B cell (primary cell): ENCODE measurements at regions not wholly inside any gene's neighbourhood (a gene's known extent, or its start where the extent isn't known, plus 50 kb on each side); places are given as distances from the start of the nearest gene placed in this dataset.

ENCODE experiments used
- ATAC-seq: fragments of 200-7000 bp; cut with Tn5 transposase; one replicate; pipeline ENCODE4 v1.10.0; 2021; ENCODE audit warnings: low read depth, mild to moderate bottlenecking, moderate number of reproducible peaks, moderate library complexity
- CTCF ChIA-PET: fragments of 350-600 bp; sonication (Branson Sonifier 250); formaldehyde crosslinking; loops from one replicate; lab custom pipeline; 2021; ENCODE audit warnings: antibody characterized with exemption, inconsistent platforms; lab: Charles Lee
- POLR2A ChIA-PET: fragments of 350-600 bp; sonication (Branson Sonifier 250); formaldehyde crosslinking; loops from one replicate; lab custom pipeline; 2021; ENCODE audit warnings: antibody characterized with exemption; lab: Charles Lee
- DNase-seq: peaks from one replicate; pipeline ENCODE4 v3.0.0; 2013
- H2AFZ ChIP-seq: 2 replicates; pipeline ENCODE4 v1.6.1; 2012; ENCODE audit warnings: mild to moderate bottlenecking, low read depth, low read length; ENCODE audit not compliant: insufficient read depth, poor library complexity, severe bottlenecking
- H3K27ac ChIP-seq, 2 donors: 1 replicate in 1 of 2; 2 replicates in 1 of 2; pipeline ENCODE4 v1.5.1; 2012 to 2013; ENCODE audit warnings: low read length in 2 of 2, mild to moderate bottlenecking in 2 of 2, moderate library complexity in 1 of 2
- H3K27me3 ChIP-seq, 4 experiments: fragments of 200-600 bp in 1 of 4; sonication (generic) in 1 of 4; replicated peaks in 1 of 4; 1 replicate in 2 of 4; 2 replicates in 2 of 4; pipeline versions ENCODE4 v1.6.1 to v1.7.0; 2013 to 2016; ENCODE audit warnings: low read length in 3 of 4, mild to moderate bottlenecking in 2 of 4, mixed read lengths in 1 of 4, moderate library complexity in 1 of 4; ENCODE audit not compliant: insufficient read depth in 4 of 4, control insufficient read depth in 3 of 4; ENCODE audit errors: control extremely low read depth in 1 of 4
- H3K36me3 ChIP-seq, 2 experiments: replicated peaks in 1 of 2; 1 replicate in 1 of 2; 2 replicates in 1 of 2; pipeline versions ENCODE4 v1.6.1 to v1.7.1; 2013; ENCODE audit warnings: low read length in 1 of 2; ENCODE audit not compliant: insufficient read depth in 2 of 2, control insufficient read depth in 1 of 2; ENCODE audit errors: control extremely low read depth in 1 of 2, extremely low read depth in 1 of 2
- H3K4me1 ChIP-seq, 2 donors: fragments of 200-600 bp in 1 of 2; sonication (generic) in 1 of 2; 1 replicate in 1 of 2; 2 replicates in 1 of 2; pipeline versions ENCODE4 v1.5.1 to v1.6.1; 2013 to 2017; ENCODE audit warnings: low read length in 2 of 2; ENCODE audit not compliant: control insufficient read depth in 2 of 2, insufficient read depth in 2 of 2
- H3K4me2 ChIP-seq: replicated peaks from 2 replicates; pipeline ENCODE3; 2012; ENCODE audit warnings: mild to moderate bottlenecking, low read depth, low read length; ENCODE audit not compliant: poor library complexity, severe bottlenecking
- H3K4me3 ChIP-seq, 5 experiments: fragments of 200-600 bp in 1 of 5; sonication (generic) in 1 of 5; 1 replicate in 3 of 5; 2 replicates in 2 of 5; pipeline versions ENCODE4 v1.5.1 to v1.7.0; 2011 to 2016; ENCODE audit warnings: low read length in 4 of 5, mild to moderate bottlenecking in 4 of 5, low read depth in 2 of 5, control low read depth in 1 of 5, moderate library complexity in 1 of 5; ENCODE audit not compliant: insufficient read depth in 1 of 5; ENCODE audit errors: control extremely low read depth in 1 of 5, extremely low read depth in 1 of 5
- H3K79me2 ChIP-seq: fragments of 200-600 bp; sonication (generic); one replicate; pipeline ENCODE4 v1.6.0; 2016; ENCODE audit warnings: low read length; ENCODE audit not compliant: control insufficient read depth, insufficient read depth
- H3K9ac ChIP-seq: fragments of 200-600 bp; sonication (generic); 2 replicates; pipeline ENCODE4 v1.6.1; 2017; ENCODE audit warnings: mild to moderate bottlenecking, low read length, moderate library complexity
- H3K9me3 ChIP-seq, 3 donors: one replicate each; pipeline versions ENCODE4 v1.6.1 to v1.7.1; 2013; ENCODE audit warnings: low read length in 2 of 3; ENCODE audit not compliant: control insufficient read depth in 2 of 3, insufficient read depth in 1 of 3; ENCODE audit errors: control extremely low read depth in 1 of 3
- H4K20me1 ChIP-seq: 2 replicates; pipeline ENCODE4 v1.6.0; 2012; ENCODE audit warnings: mild to moderate bottlenecking, low read length; ENCODE audit not compliant: insufficient read depth, control insufficient read depth, poor library complexity, severe bottlenecking
- H3K27ac Mint-ChIP-seq: one replicate; pipeline ENCODE4 v1.8.0; 2021; ENCODE audit warnings: mixed read lengths
- H3K27me3 Mint-ChIP-seq: one replicate; pipeline ENCODE4 v1.8.0; 2021; ENCODE audit warnings: mixed read lengths
- H3K4me1 Mint-ChIP-seq: one replicate; pipeline ENCODE4 v1.8.0; 2021; ENCODE audit warnings: mixed read lengths
- H3K4me3 Mint-ChIP-seq: one replicate; pipeline ENCODE4 v1.8.0; 2021; ENCODE audit warnings: mixed read lengths
- H3K9me3 Mint-ChIP-seq: one replicate; pipeline ENCODE4 v1.8.0; 2022; ENCODE audit warnings: mixed read lengths; ENCODE audit not compliant: insufficient read depth
- CTCF ChIP-seq: fragments of 200-600 bp; IDR thresholded peaks from one replicate; pipeline ENCODE4 v1.8.0; 2022; ENCODE audit warnings: antibody characterized with exemption, mild to moderate bottlenecking
- EZH2 ChIP-seq: IDR thresholded peaks from 2 replicates; pipeline ENCODE4 v1.6.1; 2012; ENCODE audit warnings: borderline replicate concordance, low read depth, mild to moderate bottlenecking, moderate library complexity, low read length; ENCODE audit not compliant: insufficient read depth, poor library complexity, severe bottlenecking
- WGBS: methylation state at CpG from one replicate; pipeline ENCODE4 v1.1.5; 2013; ENCODE audit warnings: missing lambda C conversion rate; ENCODE audit not compliant: insufficient coverage; 5-methylcytosine and 5-hydroxymethylcytosine counted together
- intact Hi-C: fragments of 100-400 bp; cut with micrococcal nuclease; formaldehyde crosslinking; loops from one replicate; pipeline ENCODE4 v1.10.0; 2022

GRCh38 chr3:159244933-159245332 lies 443.1 kb downstream of the MFSD1 start:
- no peaks in the 10 kb centered on the region for H3K4me1 ChIP-seq
- no peaks in the 10 kb centered on the region for H4K20me1 ChIP-seq
- no peak overlapping the region for H3K4me3 ChIP-seq
- no peak for DNase-seq
- H3K36me3 ChIP-seq = no peaks in the 10 kb centered on the region
- no peak overlapping the region for H3K27ac Mint-ChIP-seq
- ChIA-PET POLR2A (no interaction called here), CTCF (no interaction called here)
- no peaks in the 10 kb centered on the region for H3K79me2 ChIP-seq
- H3K4me3 Mint-ChIP-seq = no peak overlapping the region
- H3K9me3 Mint-ChIP-seq = no peaks in the 10 kb centered on the region
- no peaks in the 10 kb centered on the region for H3K9me3 ChIP-seq
- intact Hi-C loops = no loop called here
- H3K27ac ChIP-seq = no peak overlapping the region
- no peaks in the 10 kb centered on the region for H3K27me3 ChIP-seq
- no peak overlapping the region for H3K4me2 ChIP-seq
- no peaks in the 10 kb centered on the region for H3K4me1 Mint-ChIP-seq
- WGBS = 74% methylated on average over 2 of the region's 4 CpGs
- no peak overlapping the region for H2AFZ ChIP-seq
- TF ChIP-seq CTCF (no peak), EZH2 (no peak)
- H3K9ac ChIP-seq = no peak overlapping the region
- no peak for ATAC-seq
- no peaks in the 10 kb centered on the region for H3K27me3 Mint-ChIP-seq

GRCh38 chr3:159245871-159246270 lies 444.0 kb downstream of the MFSD1 start:
- H3K4me3 Mint-ChIP-seq = no peak overlapping the region
- H3K4me1 ChIP-seq = no peaks in the 10 kb centered on the region
- H3K27ac ChIP-seq = no peak overlapping the region
- ChIA-PET POLR2A (no interaction called here), CTCF (interaction anchor here (0.9 to 1.4 kb wide), 2 partner anchors 9 to 11 kb away, joined by 3 to 4 read pairs; no protein-coding TSS in a partner anchor)
- H3K4me1 Mint-ChIP-seq = no peaks in the 10 kb centered on the region
- no peaks in the 10 kb centered on the region for H3K36me3 ChIP-seq
- no peak overlapping the region for H3K4me3 ChIP-seq
- H3K9ac ChIP-seq = no peak overlapping the region
- no peaks in the 10 kb centered on the region for H3K79me2 ChIP-seq
- H3K9me3 Mint-ChIP-seq = no peaks in the 10 kb centered on the region
- no peaks in the 10 kb centered on the region for H4K20me1 ChIP-seq
- H3K9me3 ChIP-seq = no peaks in the 10 kb centered on the region
- no peak for TF ChIP-seq EZH2
- TF ChIP-seq CTCF = no peak
- H3K4me2 ChIP-seq = no peak overlapping the region
- H2AFZ ChIP-seq = no peak overlapping the region
- intact Hi-C loops = no loop called here
- ATAC-seq (no peak), DNase-seq (no peak)
- H3K27me3 Mint-ChIP-seq = peaks cover 2% of the 10 kb centered on the region
- H3K27ac Mint-ChIP-seq = no peak overlapping the region
- H3K27me3 ChIP-seq = no peaks in the 10 kb centered on the region
